GM18870 (cell line): ENCODE measurements at regions not wholly inside any gene's neighbourhood (a gene's known extent, or its start where the extent isn't known, plus 50 kb on each side); places are given as distances from the start of the nearest gene placed in this dataset.
"Not testable (repeated sequence)": the region's sequence is repeated elsewhere in the genome, so short reads cannot be mapped to it uniquely, and the experiment has no call there.

Experiments used
- ATAC-seq: cut with Tn5 transposase; IDR thresholded peaks from one replicate; pipeline ENCODE4 v1.9.1; 2021; ENCODE audit warnings: moderate library complexity; ENCODE audit not compliant: unreplicated experiment

- ATAC-seq, result not testable (repeated sequence)
Measured at GRCh38 chr5:102154791-102155605, 141.1 kb downstream of the SLCO4C1 start.

GRCh38 chr5:102154291-102154690 lies 141.8 kb downstream of the SLCO4C1 start:
- no peak for ATAC-seq

- peak; percentile 80 for ATAC-seq
Measured at GRCh38 chr5:102153003-102153759, 142.9 kb downstream of the SLCO4C1 start.

- ATAC-seq, result no peak
Measured at GRCh38 chr5:102139029-102139428, 157.1 kb downstream of the SLCO4C1 start.

GRCh38 chr5:102138243-102138653 lies 157.8 kb downstream of the SLCO4C1 start:
- no peak for ATAC-seq

GRCh38 chr5:102130890-102131289 lies 165.2 kb downstream of the SLCO4C1 start:
- no peak for ATAC-seq

GRCh38 chr5:102130386-102130785 lies 165.7 kb downstream of the SLCO4C1 start:
- no peak for ATAC-seq

- no peak for ATAC-seq
Measured at GRCh38 chr5:102119252-102119651, 176.8 kb downstream of the SLCO4C1 start.

GRCh38 chr5:102115736-102116135 lies 180.3 kb downstream of the SLCO4C1 start:
- no peak for ATAC-seq

- ATAC-seq, result no peak
Measured at GRCh38 chr5:102114525-102115069, 181.5 kb downstream of the SLCO4C1 start.

GRCh38 chr5:102107865-102108264 lies 188.2 kb downstream of the SLCO4C1 start:
- ATAC-seq, result no peak

GRCh38 chr5:102106599-102106998 lies 189.5 kb downstream of the SLCO4C1 start:
- ATAC-seq, result no peak

GRCh38 chr5:102099766-102100331 lies 196.2 kb downstream of the SLCO4C1 start:
- ATAC-seq, result no peak

- ATAC-seq, result not testable (repeated sequence)
Measured at GRCh38 chr5:102099083-102099482, 197.0 kb downstream of the SLCO4C1 start.

GRCh38 chr5:102098606-102099005 lies 197.5 kb downstream of the SLCO4C1 start:
- ATAC-seq, result not testable (repeated sequence)

GRCh38 chr5:102090770-102091169 lies 205.3 kb downstream of the SLCO4C1 start:
- ATAC-seq, result peak; percentile 61

- ATAC-seq, result no peak
Measured at GRCh38 chr5:102089883-102090282, 206.2 kb downstream of the SLCO4C1 start.

- no peak for ATAC-seq
Measured at GRCh38 chr5:102087906-102088305, 208.2 kb downstream of the SLCO4C1 start.

- ATAC-seq, result no peak
Measured at GRCh38 chr5:102080288-102080687, 215.8 kb downstream of the SLCO4C1 start.

- no peak for ATAC-seq
Measured at GRCh38 chr5:102077920-102078319, 218.2 kb downstream of the SLCO4C1 start.

GRCh38 chr5:102069974-102070373 lies 226.1 kb downstream of the SLCO4C1 start:
- ATAC-seq, result no peak
